ENCODE measurements at regions not wholly inside any gene's neighbourhood (a gene's known extent, or its start where the extent isn't known, plus 50 kb on each side); places are given as distances from the start of the nearest gene placed in this dataset.

- 75% methylated on average over 1 of the region's 2 CpGs for WGBS (ENCODE audit: insufficient coverage)
- no peaks in the 10 kb centered on the region for H3K27me3 ChIP-seq (replicated peaks in 2 of 5; ENCODE audit: control insufficient read depth in 4 of 5, insufficient read depth in 5 of 5, low read length in 4 of 5)
- no peaks in the 10 kb centered on the region for H3K4me1 ChIP-seq (ENCODE audit: control extremely low read depth in 1 of 4, control insufficient read depth in 4 of 4, insufficient read depth in 4 of 4, low read length in 3 of 4)
- H3K4me3 ChIP-seq (ENCODE audit: control insufficient read depth in 1 of 7, extremely low read depth in 1 of 7, insufficient read depth in 4 of 7, low read depth in 2 of 7, low read length in 6 of 7), result no peak overlapping the region
- POLR2A ChIA-PET, result no interaction called here
- peaks cover 0 to 31% (median 12%) of the 10 kb centered on the region in 4 experiments for H3K36me3 ChIP-seq (ENCODE audit: control insufficient read depth in 4 of 4, insufficient read depth in 4 of 4, low read length in 3 of 4)
- H3K27ac ChIP-seq (ENCODE audit: insufficient read depth in 1 of 2, low read depth in 1 of 2, low read length in 2 of 2, poor library complexity in 1 of 2, severe bottlenecking in 2 of 2), result no peak overlapping the region
- DNase-seq, result no peak
- H3K9me3 ChIP-seq (ENCODE audit: control extremely low read depth in 1 of 5, control insufficient read depth in 4 of 5, insufficient read depth in 2 of 5, low read depth in 1 of 5, low read length in 4 of 5), result peaks cover 1 to 27% (median 16%) of the 10 kb centered on the region in 5 experiments
- CTCF ChIA-PET, result interaction anchor here (1.0 kb wide), 1 partner anchor 27 kb away, joined by 3 read pairs; no protein-coding TSS in a partner anchor
Measured at GRCh38 chr16:11488304-11488703, 98.4 kb downstream of the LITAF start.

GRCh38 chr16:11491524-11491923, 95.2 kb downstream of the LITAF start:
- 100% methylated on average over 6 of the region's 6 CpGs for WGBS (ENCODE audit: insufficient coverage)

GRCh38 chr16:11492808-11493530, 93.8 kb downstream of the LITAF start:
- peaks cover 0 to 10% (median 2%) of the 10 kb centered on the region in 4 experiments for H3K36me3 ChIP-seq (ENCODE audit: control insufficient read depth in 4 of 4, insufficient read depth in 4 of 4, low read length in 3 of 4)
- 97% methylated on average over 2 of the region's 4 CpGs for WGBS (ENCODE audit: insufficient coverage)

More at GRCh38 chr16:11491524-11491923, 95.2 kb downstream of the LITAF start:
- Histone ChIP-seq H3K9me3 (ENCODE audit: control extremely low read depth in 1 of 5, control insufficient read depth in 4 of 5, insufficient read depth in 2 of 5, low read depth in 1 of 5, low read length in 4 of 5) (peaks cover 0 to 5% (median 2%) of the 10 kb centered on the region in 5 experiments), H3K36me3 (ENCODE audit: control insufficient read depth in 4 of 4, insufficient read depth in 4 of 4, low read length in 3 of 4) (peaks cover 0 to 16% (median 2%) of the 10 kb centered on the region in 4 experiments), H3K27ac (ENCODE audit: insufficient read depth in 1 of 2, low read depth in 1 of 2, low read length in 2 of 2, poor library complexity in 1 of 2, severe bottlenecking in 2 of 2) (no peak overlapping the region), H3K4me3 (ENCODE audit: control insufficient read depth in 1 of 7, extremely low read depth in 1 of 7, insufficient read depth in 4 of 7, low read depth in 2 of 7, low read length in 6 of 7) (no peak overlapping the region), H3K4me1 (ENCODE audit: control extremely low read depth in 1 of 4, control insufficient read depth in 4 of 4, insufficient read depth in 4 of 4, low read length in 3 of 4) (peaks cover 0 to 22% (median 22%) of the 10 kb centered on the region in 4 experiments), H3K27me3 (replicated peaks in 2 of 5; ENCODE audit: control insufficient read depth in 4 of 5, insufficient read depth in 5 of 5, low read length in 4 of 5) (no peaks in the 10 kb centered on the region)
- ChIA-PET POLR2A (no interaction called here), CTCF (no interaction called here)
- DNase-seq, result no peak

GRCh38 chr16:11493531-11493929, 93.2 kb downstream of the LITAF start:
- no peak overlapping the region for H3K27ac ChIP-seq (ENCODE audit: insufficient read depth in 1 of 2, low read depth in 1 of 2, low read length in 2 of 2, poor library complexity in 1 of 2, severe bottlenecking in 2 of 2)
- H3K9me3 ChIP-seq (ENCODE audit: control extremely low read depth in 1 of 5, control insufficient read depth in 4 of 5, insufficient read depth in 2 of 5, low read depth in 1 of 5, low read length in 4 of 5), result peaks cover 0 to 5% (median 2%) of the 10 kb centered on the region in 5 experiments
- peaks cover 2 to 42% (median 41%) of the 10 kb centered on the region in 4 experiments for H3K4me1 ChIP-seq (ENCODE audit: control extremely low read depth in 1 of 4, control insufficient read depth in 4 of 4, insufficient read depth in 4 of 4, low read length in 3 of 4)
- WGBS (ENCODE audit: insufficient coverage), result 100% methylated on average over 5 of the region's 20 CpGs
- ChIA-PET POLR2A (no interaction called here), CTCF (no interaction called here)
- H3K36me3 ChIP-seq (ENCODE audit: control insufficient read depth in 4 of 4, insufficient read depth in 4 of 4, low read length in 3 of 4), result peaks cover 0 to 10% (median 2%) of the 10 kb centered on the region in 4 experiments
- no peaks in the 10 kb centered on the region for H3K27me3 ChIP-seq (replicated peaks in 2 of 5; ENCODE audit: control insufficient read depth in 4 of 5, insufficient read depth in 5 of 5, low read length in 4 of 5)
- DNase-seq, result no peak
- H3K4me3 ChIP-seq (ENCODE audit: control insufficient read depth in 1 of 7, extremely low read depth in 1 of 7, insufficient read depth in 4 of 7, low read depth in 2 of 7, low read length in 6 of 7), result no peak overlapping the region

More at GRCh38 chr16:11492808-11493530, 93.8 kb downstream of the LITAF start:
- H3K4me1 ChIP-seq (ENCODE audit: control extremely low read depth in 1 of 4, control insufficient read depth in 4 of 4, insufficient read depth in 4 of 4, low read length in 3 of 4), result peaks cover 2 to 37% (median 36%) of the 10 kb centered on the region in 4 experiments
- no peaks in the 10 kb centered on the region for H3K27me3 ChIP-seq (replicated peaks in 2 of 5; ENCODE audit: control insufficient read depth in 4 of 5, insufficient read depth in 5 of 5, low read length in 4 of 5)
- H3K9me3 ChIP-seq (ENCODE audit: control extremely low read depth in 1 of 5, control insufficient read depth in 4 of 5, insufficient read depth in 2 of 5, low read depth in 1 of 5, low read length in 4 of 5), result peaks cover 0 to 5% (median 2%) of the 10 kb centered on the region in 5 experiments
- ChIA-PET CTCF (interaction anchor here (0.8 kb wide), 1 partner anchor 16 kb away, joined by 3 read pairs; no protein-coding TSS in a partner anchor), POLR2A (no interaction called here)
- H3K4me3 ChIP-seq (ENCODE audit: control insufficient read depth in 1 of 7, extremely low read depth in 1 of 7, insufficient read depth in 4 of 7, low read depth in 2 of 7, low read length in 6 of 7), result no peak overlapping the region
- no peak overlapping the region for H3K27ac ChIP-seq (ENCODE audit: insufficient read depth in 1 of 2, low read depth in 1 of 2, low read length in 2 of 2, poor library complexity in 1 of 2, severe bottlenecking in 2 of 2)
- no peak for DNase-seq

- no peak for DNase-seq
- Histone ChIP-seq H3K27ac (ENCODE audit: insufficient read depth in 1 of 2, low read depth in 1 of 2, low read length in 2 of 2, poor library complexity in 1 of 2, severe bottlenecking in 2 of 2) (no peak overlapping the region), H3K9me3 (ENCODE audit: control extremely low read depth in 1 of 5, control insufficient read depth in 4 of 5, insufficient read depth in 2 of 5, low read depth in 1 of 5, low read length in 4 of 5) (peaks cover 0 to 5% (median 2%) of the 10 kb centered on the region in 5 experiments), H3K4me3 (ENCODE audit: control insufficient read depth in 1 of 7, extremely low read depth in 1 of 7, insufficient read depth in 4 of 7, low read depth in 2 of 7, low read length in 6 of 7) (no peak overlapping the region), H3K36me3 (ENCODE audit: control insufficient read depth in 4 of 4, insufficient read depth in 4 of 4, low read length in 3 of 4) (peaks cover 0 to 7% (median 2%) of the 10 kb centered on the region in 4 experiments), H3K27me3 (replicated peaks in 2 of 5; ENCODE audit: control insufficient read depth in 4 of 5, insufficient read depth in 5 of 5, low read length in 4 of 5) (no peaks in the 10 kb centered on the region), H3K4me1 (ENCODE audit: control extremely low read depth in 1 of 4, control insufficient read depth in 4 of 4, insufficient read depth in 4 of 4, low read length in 3 of 4) (peaks cover 2 to 45% (median 44%) of the 10 kb centered on the region in 4 experiments)
- CTCF ChIA-PET, result no interaction called here
- POLR2A ChIA-PET, result no interaction called here
- no CpG with 5 or more reads among the region's 17 CpGs for WGBS (ENCODE audit: insufficient coverage)
Measured at GRCh38 chr16:11494029-11494428, 92.7 kb downstream of the LITAF start.

GRCh38 chr16:11494433-11494832, 92.3 kb downstream of the LITAF start:
- no peaks in the 10 kb centered on the region for H3K27me3 ChIP-seq (replicated peaks in 2 of 5; ENCODE audit: control insufficient read depth in 4 of 5, insufficient read depth in 5 of 5, low read length in 4 of 5)
- H3K4me3 ChIP-seq (ENCODE audit: control insufficient read depth in 1 of 7, extremely low read depth in 1 of 7, insufficient read depth in 4 of 7, low read depth in 2 of 7, low read length in 6 of 7), result no peak overlapping the region
- POLR2A ChIA-PET, result no interaction called here
- H3K4me1 ChIP-seq (ENCODE audit: control extremely low read depth in 1 of 4, control insufficient read depth in 4 of 4, insufficient read depth in 4 of 4, low read length in 3 of 4), result peaks cover 2 to 48% (median 47%) of the 10 kb centered on the region in 4 experiments
- CTCF ChIA-PET, result interaction anchor here (1.1 kb wide), 1 partner anchor 84 kb away, joined by 3 read pairs; no protein-coding TSS in a partner anchor
- H3K36me3 ChIP-seq (ENCODE audit: control insufficient read depth in 4 of 4, insufficient read depth in 4 of 4, low read length in 3 of 4), result peaks cover 0 to 6% (median 2%) of the 10 kb centered on the region in 4 experiments
- 95% methylated on average over 6 of the region's 12 CpGs for WGBS (ENCODE audit: insufficient coverage)
- H3K9me3 ChIP-seq (ENCODE audit: control extremely low read depth in 1 of 5, control insufficient read depth in 4 of 5, insufficient read depth in 2 of 5, low read depth in 1 of 5, low read length in 4 of 5), result peaks cover 0 to 5% (median 2%) of the 10 kb centered on the region in 5 experiments
- H3K27ac ChIP-seq (ENCODE audit: insufficient read depth in 1 of 2, low read depth in 1 of 2, low read length in 2 of 2, poor library complexity in 1 of 2, severe bottlenecking in 2 of 2), result no peak overlapping the region
- DNase-seq, result no peak

GRCh38 chr16:11495066-11495407, 91.7 kb downstream of the LITAF start:
- H3K36me3 ChIP-seq (ENCODE audit: control insufficient read depth in 4 of 4, insufficient read depth in 4 of 4, low read length in 3 of 4), result peaks cover 0 to 3% (median 1%) of the 10 kb centered on the region in 4 experiments
- no peak for DNase-seq
- peaks cover 2 to 52% (median 51%) of the 10 kb centered on the region in 4 experiments for H3K4me1 ChIP-seq (ENCODE audit: control extremely low read depth in 1 of 4, control insufficient read depth in 4 of 4, insufficient read depth in 4 of 4, low read length in 3 of 4)
- H3K9me3 ChIP-seq (ENCODE audit: control extremely low read depth in 1 of 5, control insufficient read depth in 4 of 5, insufficient read depth in 2 of 5, low read depth in 1 of 5, low read length in 4 of 5), result peaks cover 0 to 5% (median 2%) of the 10 kb centered on the region in 5 experiments
- no peak overlapping the region for H3K4me3 ChIP-seq (ENCODE audit: control insufficient read depth in 1 of 7, extremely low read depth in 1 of 7, insufficient read depth in 4 of 7, low read depth in 2 of 7, low read length in 6 of 7)
- H3K27me3 ChIP-seq (replicated peaks in 2 of 5; ENCODE audit: control insufficient read depth in 4 of 5, insufficient read depth in 5 of 5, low read length in 4 of 5), result no peaks in the 10 kb centered on the region
- CTCF ChIA-PET, result interaction anchor here (1.1 to 1.5 kb wide), 2 partner anchors 84 to 89 kb away, joined by 3 read pairs; no protein-coding TSS in a partner anchor
- peak overlapping the region in 1 of 2 experiments; percentile 9 for H3K27ac ChIP-seq (ENCODE audit: insufficient read depth in 1 of 2, low read depth in 1 of 2, low read length in 2 of 2, poor library complexity in 1 of 2, severe bottlenecking in 2 of 2)
- POLR2A ChIA-PET, result interaction anchor here (0.6 kb wide), 2 partner anchors 13 to 233 kb away, joined by 4 to 5 read pairs; no protein-coding TSS in a partner anchor
- WGBS (ENCODE audit: insufficient coverage), result 100% methylated on average over 3 of the region's 5 CpGs
